HG03103 (cell line): ENCODE measurements at regions not wholly inside any gene's neighbourhood (a gene's known extent, or its start where the extent isn't known, plus 50 kb on each side); places are given as distances from the start of the nearest gene placed in this dataset.

ENCODE experiments used
- ATAC-seq: cut with Tn5 transposase; IDR thresholded peaks from one replicate; pipeline ENCODE4 v1.9.1; 2021; ENCODE audit warnings: low read depth; ENCODE audit not compliant: unreplicated experiment

DNA sequence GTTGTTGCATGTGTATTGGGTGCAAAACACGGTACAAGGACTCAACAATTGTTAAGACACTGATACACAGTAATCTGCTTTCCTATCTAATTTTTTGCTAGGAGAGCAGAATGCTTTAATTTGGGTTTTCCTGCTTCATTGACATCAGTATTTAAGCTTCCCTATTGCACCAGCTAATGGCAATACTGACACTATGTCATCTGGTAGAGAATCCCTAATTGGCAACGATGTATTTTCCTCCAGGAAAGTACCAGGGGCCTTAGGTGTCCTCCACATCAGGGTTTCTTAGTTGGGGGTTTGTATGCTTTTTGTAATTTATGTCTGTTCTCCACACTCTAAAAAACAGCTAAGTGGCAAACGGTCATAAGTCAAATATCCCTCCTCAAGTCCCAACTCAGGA is 76.5 kb upstream of the FRY start:
- no peak for ATAC-seq

DNA sequence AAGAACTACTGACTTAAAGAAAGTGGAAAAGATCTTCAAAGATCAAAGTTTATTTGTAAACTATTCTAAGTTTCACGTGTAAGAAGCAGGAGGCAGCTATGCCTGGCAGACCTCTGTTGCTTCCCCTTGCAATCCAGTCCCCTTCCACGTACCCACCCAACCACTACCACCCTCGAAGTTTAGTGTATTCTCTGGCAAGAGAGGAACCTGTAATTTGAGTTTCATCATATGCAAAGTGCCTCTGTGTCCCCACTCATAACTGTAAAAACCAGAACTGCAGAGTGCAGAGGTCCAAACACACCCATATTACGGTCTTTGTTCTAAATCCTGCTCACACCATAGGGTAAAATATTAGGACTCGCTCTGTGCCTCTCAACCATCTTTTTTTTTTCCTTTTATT is 75.8 kb upstream of the FRY start:
- ATAC-seq: no peak

DNA sequence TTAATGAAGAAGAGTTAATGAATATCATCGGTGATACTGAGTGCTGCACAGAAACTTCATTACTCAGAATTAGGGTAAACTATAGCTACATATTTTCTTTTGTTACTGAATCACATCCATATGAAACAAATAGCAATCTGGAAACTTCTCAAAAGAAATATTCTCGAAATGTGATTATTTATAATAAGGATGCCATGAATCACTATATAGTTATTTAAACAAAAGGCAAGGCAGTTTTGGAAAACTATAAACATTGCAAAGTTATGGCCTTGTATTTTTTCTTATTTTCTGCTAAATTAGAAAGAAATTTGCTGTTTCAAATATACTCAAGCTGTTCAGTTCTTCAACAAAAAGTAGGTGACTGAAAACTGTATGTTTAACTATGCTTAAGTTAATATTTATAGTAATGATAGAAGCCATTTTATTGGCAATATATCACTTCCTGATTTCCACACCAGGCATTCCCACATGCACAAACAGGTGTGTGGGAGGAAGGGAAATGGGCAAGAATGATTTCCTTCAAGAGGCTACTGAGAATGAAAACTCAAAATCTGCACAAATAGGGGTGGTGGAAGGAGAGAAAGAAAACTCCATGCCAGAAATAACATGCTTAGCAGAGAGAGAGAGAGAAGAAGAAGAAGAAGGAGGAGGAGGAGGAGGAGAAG is 74.5 kb upstream of the FRY start:
- no peak for ATAC-seq

DNA sequence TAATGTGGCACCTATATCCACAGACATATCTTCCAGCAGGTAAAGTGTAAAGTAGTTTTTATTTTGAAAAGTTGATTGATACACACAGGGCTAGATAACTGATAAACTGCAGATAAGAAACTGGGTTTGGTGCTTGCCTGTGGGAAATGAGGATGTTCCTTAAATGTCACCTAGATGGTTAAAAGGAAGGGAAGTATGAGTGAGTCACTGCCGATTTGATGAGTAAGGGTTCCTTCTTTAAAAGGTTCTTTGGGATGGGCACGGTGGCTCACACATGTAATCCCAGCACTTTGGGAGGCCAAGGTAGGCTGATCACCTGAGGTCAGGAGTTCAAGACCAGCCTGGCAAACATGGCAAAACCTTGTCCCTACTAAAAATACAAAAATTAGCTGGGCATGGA is 73.8 kb upstream of the FRY start:
- ATAC-seq: no peak

DNA sequence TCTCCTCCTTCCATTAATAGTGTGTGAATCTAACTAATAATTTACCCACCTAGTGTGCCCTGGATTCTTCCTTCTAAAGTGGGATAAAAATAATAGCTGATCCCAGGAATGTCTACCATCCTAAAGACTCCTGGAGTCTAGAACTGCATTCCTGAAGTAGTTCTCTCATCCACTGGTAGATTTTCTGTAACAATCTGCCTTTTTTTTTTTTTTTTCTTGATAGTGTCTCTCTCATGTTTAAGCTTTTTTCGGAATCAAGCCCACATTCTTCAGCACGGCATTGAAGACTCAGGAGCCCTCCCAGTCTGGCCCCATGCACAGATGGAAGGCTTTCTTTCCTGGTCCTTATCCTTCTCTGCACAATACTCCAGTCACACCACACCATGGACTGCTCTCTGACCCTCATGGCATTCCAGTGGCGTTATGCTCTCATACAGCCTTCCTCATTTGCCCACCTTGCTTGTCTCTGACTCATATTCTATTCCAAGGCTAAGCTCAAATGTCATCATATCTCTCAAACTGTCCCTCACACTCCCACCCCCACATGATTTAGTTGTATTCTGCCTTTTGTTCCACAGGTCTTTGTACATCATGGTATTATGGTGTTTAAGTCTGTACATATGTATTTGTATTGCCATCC is 68.7 kb upstream of the FRY start:
- ATAC-seq: no peak

DNA sequence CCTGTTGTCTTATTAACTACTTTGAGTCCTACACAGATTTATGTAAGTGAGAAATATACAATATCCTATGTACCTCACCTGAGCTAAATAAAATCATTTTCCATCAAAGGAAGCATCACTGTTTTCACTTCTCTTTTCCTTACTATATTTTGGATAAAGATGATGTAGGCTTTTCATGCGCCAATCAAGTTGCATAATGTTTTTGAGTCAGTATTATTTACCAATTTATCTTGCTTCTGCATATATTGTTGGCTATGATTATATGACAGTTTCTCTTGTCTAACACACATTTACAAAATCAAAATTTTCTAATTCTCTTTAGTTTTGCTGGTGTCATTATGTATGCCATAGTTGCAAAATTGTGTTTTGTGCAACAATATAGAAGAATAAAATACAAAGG is 67.9 kb upstream of the FRY start:
- ATAC-seq: no peak

DNA sequence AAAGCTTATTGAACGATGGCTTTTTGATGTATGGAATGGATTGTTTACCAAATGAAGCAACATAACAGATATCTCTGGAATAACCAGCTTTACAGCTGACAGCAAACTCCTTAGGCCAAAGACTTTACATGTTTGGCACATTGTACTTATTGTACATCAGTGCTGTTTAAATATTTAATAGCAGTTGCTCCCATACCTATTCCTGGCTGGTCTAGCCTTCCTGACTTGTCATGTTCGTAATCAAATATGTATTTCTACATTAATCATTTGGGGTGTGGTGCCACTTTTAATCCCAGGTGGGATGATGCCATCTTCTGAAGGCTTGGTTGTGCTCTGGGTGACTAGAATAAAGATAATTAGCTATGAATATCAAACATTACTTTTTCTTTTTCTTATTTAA is 67.4 kb upstream of the FRY start:
- ATAC-seq: no peak

DNA sequence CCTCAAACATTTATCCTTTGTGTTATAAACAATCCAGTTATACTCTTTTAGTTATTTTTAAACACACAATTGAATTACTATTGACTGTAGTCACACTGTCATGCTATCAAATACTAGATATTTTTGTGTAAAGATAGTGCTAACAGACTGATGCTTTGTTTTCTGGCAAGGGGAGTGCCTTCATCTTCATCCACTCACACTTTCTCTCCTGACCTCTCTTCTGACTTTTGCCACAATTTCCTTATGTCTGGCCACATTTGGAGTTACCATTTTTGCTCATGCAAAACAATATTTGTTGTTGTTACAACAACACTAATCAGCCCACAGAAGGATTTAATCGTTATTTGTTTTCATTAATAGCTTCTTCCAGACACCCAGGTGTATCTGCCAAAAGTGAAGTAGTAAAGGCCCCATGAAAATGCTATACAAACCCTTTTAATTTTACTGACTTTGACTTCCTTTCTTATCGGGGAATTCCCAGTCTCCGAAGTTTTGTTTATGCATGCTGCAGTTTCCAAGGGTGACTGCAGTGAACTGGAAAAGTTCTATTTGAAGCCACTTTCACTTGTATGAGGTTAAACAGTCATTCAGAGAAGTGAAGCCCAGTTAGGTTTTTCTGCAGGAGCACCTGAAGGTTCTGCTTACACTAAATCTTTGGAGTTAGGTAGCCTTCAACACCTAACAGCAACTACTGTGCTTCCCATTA is 66.1 kb upstream of the FRY start:
- ATAC-seq: peak; percentile 91

DNA sequence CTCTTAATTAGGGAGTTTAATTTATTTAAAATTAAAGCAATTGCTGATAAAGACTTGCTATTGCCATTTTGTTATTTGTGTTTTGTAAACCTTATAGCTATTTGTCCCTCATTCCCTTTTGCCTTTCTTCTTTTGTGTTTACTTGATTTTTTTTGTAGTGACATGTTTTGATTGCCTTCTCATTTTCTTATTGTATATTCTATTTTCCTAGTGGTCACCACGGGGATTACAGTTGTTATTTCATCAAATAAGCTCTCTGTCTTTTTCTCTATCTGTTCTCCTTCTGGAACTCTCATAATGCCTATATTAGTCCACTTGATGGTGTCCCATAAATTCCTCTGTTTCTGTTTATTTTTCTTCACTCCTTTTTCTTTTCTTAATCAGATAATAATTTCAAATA is 64.4 kb upstream of the FRY start:
- no peak for ATAC-seq

DNA sequence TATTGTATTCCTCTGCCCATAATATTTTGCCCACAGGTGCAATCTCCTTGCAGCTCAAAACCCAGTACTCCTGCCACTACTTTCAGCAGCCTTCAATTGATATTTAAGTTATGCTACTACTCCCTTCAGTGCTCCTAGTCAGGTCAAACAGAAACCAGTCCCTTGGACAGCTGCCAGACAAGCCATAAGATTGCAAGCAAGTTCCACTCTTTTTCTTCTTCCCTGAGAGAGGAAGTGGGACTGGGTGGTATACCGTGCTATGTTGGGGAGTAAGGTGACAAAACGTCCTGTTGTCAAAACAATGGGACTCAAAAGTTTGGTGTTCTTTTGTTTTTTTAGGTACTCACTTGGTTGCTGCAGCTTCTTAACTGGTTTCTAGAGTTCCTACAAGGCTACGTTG is 63.1 kb upstream of the FRY start:
- no peak for ATAC-seq

DNA sequence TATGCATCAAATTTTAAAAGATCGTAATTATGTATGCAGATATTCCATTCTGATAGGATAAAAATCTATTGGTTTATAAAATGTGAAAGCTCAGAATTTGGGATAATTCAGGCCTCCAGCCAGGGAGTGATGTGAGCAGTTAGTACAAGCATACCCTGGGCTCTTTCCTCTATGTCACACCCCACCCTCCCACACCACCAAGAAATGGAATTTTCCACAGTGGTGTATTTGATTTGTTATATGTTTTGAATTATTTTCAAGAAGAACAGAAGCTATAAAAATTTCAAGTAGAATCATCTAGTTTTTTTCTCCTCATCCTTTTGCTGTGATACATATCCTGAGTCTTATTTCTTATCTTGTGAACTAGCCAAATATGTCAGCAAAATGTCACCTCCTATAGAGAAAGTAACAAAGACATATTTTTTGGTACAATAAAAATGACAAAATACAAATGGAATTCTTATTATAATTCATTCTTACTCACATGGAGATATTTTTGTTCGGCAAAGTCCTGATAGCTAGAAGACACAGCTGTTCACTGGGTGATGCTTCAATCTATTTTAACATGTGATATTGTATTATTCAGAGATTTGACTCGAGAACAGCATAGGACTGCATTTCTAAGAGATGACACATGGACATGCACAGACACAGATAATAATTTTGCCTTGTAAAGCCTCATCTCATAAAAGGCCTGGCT is 61.2 kb upstream of the FRY start:
- ATAC-seq: no peak

DNA sequence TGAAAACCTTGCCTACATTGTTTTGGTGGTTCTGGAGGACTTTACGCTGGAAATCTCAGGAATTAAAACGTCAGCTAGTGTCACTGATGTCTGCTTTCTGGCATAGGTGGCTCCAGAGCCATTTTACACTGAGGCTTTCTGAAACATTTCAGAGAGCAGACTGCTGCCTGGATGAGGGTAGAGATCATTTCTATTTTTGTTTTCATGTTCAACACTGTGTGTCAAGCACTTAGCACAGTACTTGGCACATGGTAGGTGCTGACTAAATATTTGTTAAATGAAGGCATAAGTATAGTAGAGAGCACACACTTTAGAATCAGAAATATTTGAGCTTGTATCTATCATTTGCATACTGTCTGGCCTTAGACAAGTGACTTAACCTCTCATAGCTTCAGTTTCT is 59.1 kb upstream of the FRY start:
- no peak for ATAC-seq

DNA sequence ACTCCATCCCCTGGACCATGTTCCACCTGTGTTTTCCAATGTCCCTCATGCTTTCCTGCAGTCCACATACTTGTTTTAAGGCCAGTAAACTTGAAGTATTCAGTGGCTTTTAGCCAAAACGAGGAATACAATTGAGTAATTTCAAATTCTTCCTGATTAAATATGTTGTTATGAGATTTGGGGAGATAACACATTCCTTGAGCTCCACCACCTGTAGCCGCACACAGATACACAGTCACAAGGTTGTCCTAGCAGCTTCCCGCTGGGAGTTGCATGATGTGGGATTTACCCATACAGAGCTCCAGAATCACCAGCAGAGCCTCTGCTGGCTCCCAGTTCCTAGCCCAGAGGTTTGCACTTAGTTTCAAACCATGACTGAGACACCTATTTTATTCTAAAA is 53.6 kb upstream of the FRY start:
- no peak for ATAC-seq

DNA sequence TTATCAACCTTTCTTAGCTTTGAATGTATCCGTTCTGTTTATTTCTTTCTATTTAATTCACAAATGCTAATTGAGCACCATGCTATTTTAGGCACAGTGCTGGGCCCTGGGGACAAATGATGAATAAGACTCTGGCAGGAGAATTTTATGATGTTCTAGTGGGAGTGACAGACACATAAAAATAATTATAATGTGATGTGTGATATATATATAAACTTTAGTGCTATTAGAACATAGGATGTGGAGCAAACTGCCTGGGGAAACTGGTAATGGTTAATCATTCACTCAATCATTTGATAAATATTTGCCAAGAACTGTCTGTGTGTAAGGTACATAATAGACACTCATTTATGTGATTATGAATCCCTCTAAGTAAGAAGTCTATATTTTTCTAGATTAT is 50.7 kb upstream of the FRY start:
- ATAC-seq: no peak
